ENCODE measurements at regions not wholly inside any gene's neighbourhood (a gene's known extent, or its start where the extent isn't known, plus 50 kb on each side); places are given as distances from the start of the nearest gene placed in this dataset.

- no peak overlapping the region for H3K4me2 ChIP-seq (ENCODE audit: low read length)
- ChIA-PET POLR2A (interaction anchor here (1.6 kb wide), 1 partner anchor 19 kb away, joined by 4 read pairs; no protein-coding TSS in a partner anchor), CTCF (ENCODE audit: unreplicated experiment) (no interaction called here)
- TF ChIP-seq CTCF (conservative IDR thresholded peaks at IDR 0.05; ENCODE audit: low read length) (no peak), EZH2phosphoT487 (IDR thresholded peaks at IDR 0.05; ENCODE audit: borderline replicate concordance, low read depth, low read length) (no peak)
- H3K4me1 ChIP-seq (ENCODE audit: insufficient read depth, low read length, poor library complexity, severe bottlenecking), result no peaks in the 10 kb centered on the region
- H2AFZ ChIP-seq (ENCODE audit: low read length), result no peak overlapping the region
- no peaks in the 10 kb centered on the region for H4K20me1 ChIP-seq (ENCODE audit: insufficient read depth, low read length)
- no TSS peak for BruUV-seq (replicated peaks)
- H3K9me3 ChIP-seq (ENCODE audit: low read length), result no peaks in the 10 kb centered on the region
- intact Hi-C loops (cut with micrococcal nuclease; ENCODE audit: unreplicated experiment), result no loop called here
- H3K4me3 ChIP-seq (ENCODE audit: low read depth, low read length, poor library complexity, severe bottlenecking), result no peak overlapping the region
- no peaks in the 10 kb centered on the region for H3K9me2 ChIP-seq (ENCODE audit: insufficient read depth, low read length)
- no peaks in the 10 kb centered on the region for H3K36me3 ChIP-seq (ENCODE audit: insufficient read depth, low read length)
- H3K79me2 ChIP-seq (ENCODE audit: insufficient read depth, low read depth, low read length), result no peaks in the 10 kb centered on the region
- no peak overlapping the region for H3K27ac ChIP-seq (ENCODE audit: low read depth, low read length, poor library complexity, severe bottlenecking)
- no peak for DNase-seq (ENCODE audit: low spot score)
These were observed 89.3 kb downstream of the MDH1 start for GRCh38 chr2:63678085-63678484.

- Histone ChIP-seq H3K9me3 (ENCODE audit: low read length) (no peaks in the 10 kb centered on the region), H3K4me1 (ENCODE audit: insufficient read depth, low read length, poor library complexity, severe bottlenecking) (no peaks in the 10 kb centered on the region), H3K36me3 (ENCODE audit: insufficient read depth, low read length) (no peaks in the 10 kb centered on the region), H4K20me1 (ENCODE audit: insufficient read depth, low read length) (no peaks in the 10 kb centered on the region), H2AFZ (ENCODE audit: low read length) (no peak overlapping the region), H3K9me2 (ENCODE audit: insufficient read depth, low read length) (no peaks in the 10 kb centered on the region), H3K4me3 (ENCODE audit: low read depth, low read length, poor library complexity, severe bottlenecking) (no peak overlapping the region), H3K4me2 (ENCODE audit: low read length) (no peak overlapping the region), H3K79me2 (ENCODE audit: insufficient read depth, low read depth, low read length) (no peaks in the 10 kb centered on the region), H3K27ac (ENCODE audit: low read depth, low read length, poor library complexity, severe bottlenecking) (no peak overlapping the region)
- CTCF ChIA-PET (ENCODE audit: unreplicated experiment), result no interaction called here
- DNase-seq (ENCODE audit: low spot score), result no peak
- BruUV-seq (replicated peaks), result no TSS peak
- intact Hi-C loops (cut with micrococcal nuclease; ENCODE audit: unreplicated experiment), result no loop called here
- POLR2A ChIA-PET, result interaction anchor here (1.3 to 1.6 kb wide), 2 partner anchors 20 to 57 kb away, joined by 3 to 4 read pairs; no protein-coding TSS in a partner anchor
- TF ChIP-seq CTCF (conservative IDR thresholded peaks at IDR 0.05; ENCODE audit: low read length) (no peak), EZH2phosphoT487 (IDR thresholded peaks at IDR 0.05; ENCODE audit: borderline replicate concordance, low read depth, low read length) (no peak)
These were observed 89.8 kb downstream of the MDH1 start for GRCh38 chr2:63678551-63678950.

- no peaks in the 10 kb centered on the region for H3K9me3 ChIP-seq (ENCODE audit: low read length)
- POLR2A ChIA-PET, result interaction anchor here (0.9 to 1.3 kb wide), 2 partner anchors 15 to 56 kb away, joined by 3 to 4 read pairs; no protein-coding TSS in a partner anchor
- no TSS peak for BruUV-seq (replicated peaks)
- TF ChIP-seq CTCF (conservative IDR thresholded peaks at IDR 0.05; ENCODE audit: low read length) (no peak), EZH2phosphoT487 (IDR thresholded peaks at IDR 0.05; ENCODE audit: borderline replicate concordance, low read depth, low read length) (no peak)
- DNase-seq (ENCODE audit: low spot score), result no peak
- H2AFZ ChIP-seq (ENCODE audit: low read length), result no peak overlapping the region
- H3K4me3 ChIP-seq (ENCODE audit: low read depth, low read length, poor library complexity, severe bottlenecking), result no peak overlapping the region
- intact Hi-C loops (cut with micrococcal nuclease; ENCODE audit: unreplicated experiment), result no loop called here
- no peaks in the 10 kb centered on the region for H3K4me1 ChIP-seq (ENCODE audit: insufficient read depth, low read length, poor library complexity, severe bottlenecking)
- no peaks in the 10 kb centered on the region for H3K36me3 ChIP-seq (ENCODE audit: insufficient read depth, low read length)
- H3K79me2 ChIP-seq (ENCODE audit: insufficient read depth, low read depth, low read length), result no peaks in the 10 kb centered on the region
- no peak overlapping the region for H3K27ac ChIP-seq (ENCODE audit: low read depth, low read length, poor library complexity, severe bottlenecking)
- no peak overlapping the region for H3K4me2 ChIP-seq (ENCODE audit: low read length)
- CTCF ChIA-PET (ENCODE audit: unreplicated experiment), result no interaction called here
- H3K9me2 ChIP-seq (ENCODE audit: insufficient read depth, low read length), result no peaks in the 10 kb centered on the region
- H4K20me1 ChIP-seq (ENCODE audit: insufficient read depth, low read length), result no peaks in the 10 kb centered on the region
These were observed 90.6 kb downstream of the MDH1 start for GRCh38 chr2:63679252-63679855.

Measured in OCI-LY7 (cell line).